GM18868 (cell line): ENCODE measurements at regions not wholly inside any gene's neighbourhood (a gene's known extent, or its start where the extent isn't known, plus 50 kb on each side); places are given as distances from the start of the nearest gene placed in this dataset.

Source experiments
- ATAC-seq: cut with Tn5 transposase; IDR thresholded peaks from one replicate; pipeline ENCODE4 v1.9.1; 2021; ENCODE audit warnings: mild to moderate bottlenecking, moderate library complexity; ENCODE audit not compliant: unreplicated experiment

DNA sequence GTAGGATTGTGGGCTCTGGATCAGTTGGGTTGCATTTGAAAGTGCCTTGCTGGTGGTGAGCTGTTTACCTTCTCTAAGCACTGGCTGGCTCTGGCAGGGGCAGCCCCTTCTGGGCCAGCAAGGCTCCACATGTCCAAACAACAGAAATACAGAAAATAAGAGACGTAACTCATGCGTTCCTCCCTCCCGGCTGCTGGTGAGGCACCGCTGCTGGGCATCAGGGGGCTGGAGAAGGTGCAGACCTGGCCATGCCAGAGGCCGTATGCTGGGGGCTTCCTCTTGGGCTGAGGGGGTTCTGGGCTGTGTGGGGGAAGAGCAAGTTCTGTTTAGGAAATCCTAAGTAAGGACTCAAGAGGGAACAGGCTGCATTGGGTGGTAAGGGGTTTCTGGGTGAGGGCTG, 140.6 kb downstream of the URI1 start:
- no peak for ATAC-seq

DNA sequence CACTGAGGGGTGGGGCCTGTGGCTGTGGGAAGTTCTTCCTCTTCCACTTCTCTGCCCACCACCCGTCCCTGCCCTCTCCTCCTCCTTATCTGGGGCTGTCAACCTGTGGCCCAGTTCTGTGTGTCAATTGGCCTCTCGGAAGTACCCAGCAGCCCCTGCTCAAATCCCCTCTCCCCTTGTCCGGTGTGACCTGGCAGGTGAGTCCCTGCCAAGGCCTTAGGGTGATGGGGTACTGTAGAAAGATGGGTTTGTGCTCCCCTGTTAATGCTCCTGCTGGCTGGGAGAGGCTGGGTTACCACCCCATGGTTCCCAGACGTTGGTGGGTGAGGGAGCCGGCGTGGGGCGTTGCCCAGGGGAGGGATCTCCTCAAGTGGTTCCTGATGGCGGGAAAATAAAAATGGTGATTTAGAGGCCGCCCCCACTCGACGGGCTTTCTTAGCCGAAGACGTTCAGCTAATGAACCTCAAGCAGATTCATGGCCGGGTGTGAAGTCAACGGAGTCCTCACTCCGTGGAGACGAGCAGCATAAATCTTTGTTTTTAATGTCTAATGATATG, 141.2 kb downstream of the URI1 start:
- no peak for ATAC-seq

DNA sequence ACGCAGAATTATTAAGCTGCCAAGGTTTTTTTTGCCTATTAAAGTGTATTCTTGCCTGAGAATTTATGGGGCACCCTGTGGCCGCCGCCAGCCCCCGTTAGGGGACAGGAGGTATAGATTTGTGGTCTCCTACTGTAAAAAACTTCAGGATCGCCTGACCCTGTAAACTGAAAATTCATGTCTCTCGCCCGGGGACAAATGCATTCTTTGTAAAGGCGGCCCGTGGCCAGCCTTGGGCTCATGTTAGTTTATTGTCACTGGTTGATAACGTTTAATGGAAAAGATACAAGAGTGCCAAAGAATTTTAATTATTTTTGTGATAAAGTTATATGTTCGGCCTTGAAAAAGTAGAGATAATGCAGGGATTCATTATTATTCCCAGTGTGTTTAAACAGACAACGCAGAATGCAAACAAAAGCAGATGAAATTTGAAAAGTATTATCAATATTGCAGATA, 141.7 kb downstream of the URI1 start:
- no peak for ATAC-seq

DNA sequence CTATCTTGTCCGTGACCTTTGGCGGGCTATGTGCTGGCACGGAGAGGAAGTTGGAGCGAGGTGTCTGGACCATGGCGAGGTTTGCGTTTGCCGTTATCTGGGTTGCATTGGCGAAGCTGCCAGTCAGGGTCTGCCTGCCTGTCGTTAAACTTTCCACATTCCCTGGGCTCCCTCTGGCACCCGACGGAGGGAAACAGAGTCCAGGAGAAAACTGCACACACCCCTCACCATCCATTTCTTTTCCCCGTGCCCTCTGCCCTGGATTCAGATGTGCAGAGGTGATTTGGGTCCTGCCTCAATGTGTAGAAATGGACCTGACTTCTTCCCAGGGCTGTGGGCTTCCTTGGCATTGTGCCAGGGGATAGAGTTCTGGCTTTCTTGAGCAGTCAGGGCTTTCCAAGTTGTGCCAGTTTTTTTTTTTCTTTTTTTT, 142.4 kb downstream of the URI1 start:
- no peak for ATAC-seq

DNA sequence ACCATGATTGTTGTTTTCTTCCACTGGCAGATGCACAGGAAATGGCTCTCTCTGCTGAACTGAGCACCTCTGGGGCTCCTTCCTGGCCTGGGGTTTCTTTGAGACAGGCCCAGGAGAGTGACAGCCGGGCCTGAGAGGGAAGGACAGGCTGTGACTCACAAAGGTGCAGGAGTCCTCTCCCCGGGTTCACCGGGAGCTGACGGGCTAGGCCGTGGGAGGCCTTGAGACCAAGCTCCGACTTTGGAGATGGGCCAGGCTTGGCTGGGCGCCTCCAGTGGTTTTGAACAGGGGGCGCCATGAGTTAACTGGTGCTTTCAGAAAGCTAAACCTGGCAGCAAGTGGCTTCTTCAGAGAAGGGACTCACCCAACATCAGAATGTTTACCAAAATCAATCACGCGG, 143.4 kb downstream of the URI1 start:
- ATAC-seq, result no peak

DNA sequence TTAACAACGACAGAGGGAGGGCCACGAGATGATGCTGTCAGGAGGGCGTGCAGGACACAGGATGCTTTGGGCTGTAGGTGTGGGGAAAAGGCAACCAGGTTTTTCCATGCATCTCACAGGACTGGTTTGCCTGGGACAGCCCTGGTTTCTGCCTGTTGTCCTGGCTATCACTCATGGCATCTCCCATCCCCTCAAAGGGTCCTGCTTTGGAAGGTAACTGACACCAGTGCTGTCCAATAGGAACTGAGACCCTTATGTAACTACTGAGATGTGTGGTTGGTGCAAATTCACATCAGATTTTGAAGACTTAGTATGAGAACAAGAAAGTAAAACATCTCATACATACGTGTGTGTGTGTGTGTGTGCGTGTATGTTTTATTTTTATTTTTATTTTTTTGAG, 144.2 kb downstream of the URI1 start:
- no peak for ATAC-seq

DNA sequence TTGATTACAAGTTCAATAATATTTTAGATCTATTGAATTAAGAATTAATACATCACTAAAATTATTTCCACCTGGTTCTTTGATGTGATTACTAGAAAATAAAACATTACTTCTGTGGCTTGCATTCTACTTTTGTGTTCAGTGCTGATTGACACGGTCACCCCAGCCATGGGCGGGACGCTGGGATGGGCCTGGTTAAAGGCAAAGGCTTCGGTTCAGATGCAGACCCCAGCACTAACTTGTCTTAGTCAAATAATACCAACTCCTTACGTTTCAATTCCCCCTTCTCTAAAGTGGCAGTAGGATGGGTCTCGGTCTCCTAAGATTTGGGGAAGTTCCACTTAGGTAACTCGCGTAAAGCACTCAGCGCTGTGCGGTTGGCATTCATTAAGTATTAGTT, 144.9 kb downstream of the URI1 start:
- no peak for ATAC-seq

DNA sequence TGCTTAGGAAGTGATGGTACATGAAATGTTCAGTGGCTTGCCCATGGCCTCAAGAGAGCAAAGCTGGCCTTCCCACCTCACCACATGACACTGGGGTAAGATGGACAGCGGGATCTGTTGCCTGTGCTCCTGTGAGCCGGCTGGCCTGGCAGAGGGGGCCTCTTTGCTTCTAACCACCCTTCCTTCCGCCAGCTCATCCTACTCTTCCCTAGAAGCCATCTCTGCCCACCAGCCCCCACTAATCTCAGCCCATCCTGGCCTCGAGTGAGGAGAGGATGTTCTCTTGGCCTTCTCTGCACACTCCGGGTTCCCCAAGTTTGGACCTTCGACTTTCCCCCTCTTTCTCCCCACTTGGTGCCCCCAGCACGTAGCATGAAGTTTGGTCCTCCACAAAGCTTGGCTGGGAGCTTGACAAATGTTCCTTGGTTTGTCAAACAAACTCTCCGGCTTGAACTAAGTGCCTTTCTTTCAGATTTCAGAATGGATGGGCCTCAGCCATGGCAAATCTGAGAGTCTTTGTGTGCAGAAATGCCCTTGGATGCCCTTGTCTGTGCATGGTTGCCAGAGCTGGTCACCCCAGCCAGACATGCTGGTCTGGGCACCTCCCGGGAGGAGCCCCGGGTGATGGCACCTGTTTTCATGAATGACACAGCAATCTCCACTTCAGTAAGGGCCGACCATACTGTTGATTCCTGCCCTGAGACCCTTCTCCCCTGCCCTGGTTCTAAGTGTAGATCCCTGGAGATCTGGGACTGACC, 145.5 kb downstream of the URI1 start:
- no peak for ATAC-seq

DNA sequence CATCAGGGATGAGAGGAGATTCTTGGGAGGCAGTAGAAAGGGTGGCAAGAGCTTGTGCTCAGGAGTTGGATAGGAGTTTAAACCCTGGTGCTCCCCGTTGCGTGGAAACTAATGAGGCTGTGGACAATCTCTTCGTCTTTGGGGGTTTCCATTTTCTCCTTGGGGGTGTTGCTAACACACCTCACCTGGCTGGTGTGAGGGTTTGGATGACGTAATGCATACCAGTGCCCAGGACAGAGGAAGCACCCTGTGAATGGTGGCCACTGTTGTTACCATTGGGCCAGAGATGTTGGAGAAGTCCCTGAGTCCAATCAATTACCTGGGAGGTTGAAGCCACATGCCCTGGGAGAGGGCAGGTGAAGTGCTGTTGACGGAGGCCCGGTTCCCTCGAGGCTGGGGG, 146.5 kb downstream of the URI1 start:
- no peak for ATAC-seq

DNA sequence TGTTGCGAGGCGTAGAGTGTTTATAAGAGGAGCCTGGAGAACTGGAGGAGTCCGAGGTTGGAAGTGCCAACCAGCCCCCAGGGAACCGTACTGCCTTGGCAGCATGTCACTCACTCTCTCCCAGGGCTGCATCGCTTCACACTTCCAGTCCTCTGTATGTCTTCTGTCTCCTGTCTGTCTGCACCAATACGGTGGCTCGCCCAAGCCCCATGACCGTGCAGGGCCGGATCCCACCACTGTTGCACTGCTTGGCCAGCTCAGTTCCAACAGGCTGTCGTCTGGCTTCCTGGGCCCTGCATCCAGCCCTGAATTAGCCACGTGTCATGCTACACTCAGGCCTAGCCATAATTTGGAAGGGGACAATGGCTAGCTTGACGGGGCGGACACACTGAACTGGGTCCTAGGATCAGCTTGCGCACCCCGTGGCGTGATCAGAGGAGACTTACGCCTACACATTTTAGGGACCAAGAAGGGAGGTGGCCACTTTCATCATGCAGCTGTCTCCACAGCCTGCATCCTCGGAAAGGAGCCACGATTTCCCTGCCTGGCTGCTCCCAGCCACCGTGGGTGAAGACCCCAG, 147.1 kb downstream of the URI1 start:
- no peak for ATAC-seq

DNA sequence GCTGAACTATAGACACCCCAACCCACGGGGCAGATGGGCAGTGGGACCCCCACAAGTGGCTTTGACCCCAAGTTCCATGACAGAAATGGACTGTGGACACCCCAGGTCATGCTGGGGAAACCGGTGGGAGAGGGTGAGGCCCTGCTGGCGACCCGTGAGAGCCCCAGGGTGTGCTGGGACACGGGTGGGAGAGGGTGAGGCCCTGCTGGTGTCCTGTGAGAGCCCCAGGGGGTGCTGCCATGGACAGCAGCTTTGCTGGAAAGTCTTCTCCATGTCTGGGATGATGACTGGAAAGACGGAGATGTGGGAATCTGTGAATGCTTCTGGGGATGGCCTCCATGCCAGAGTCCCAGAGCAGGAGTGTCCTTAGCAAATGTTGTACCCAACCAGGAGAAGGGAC, 148.4 kb downstream of the URI1 start:
- ATAC-seq, result no peak

DNA sequence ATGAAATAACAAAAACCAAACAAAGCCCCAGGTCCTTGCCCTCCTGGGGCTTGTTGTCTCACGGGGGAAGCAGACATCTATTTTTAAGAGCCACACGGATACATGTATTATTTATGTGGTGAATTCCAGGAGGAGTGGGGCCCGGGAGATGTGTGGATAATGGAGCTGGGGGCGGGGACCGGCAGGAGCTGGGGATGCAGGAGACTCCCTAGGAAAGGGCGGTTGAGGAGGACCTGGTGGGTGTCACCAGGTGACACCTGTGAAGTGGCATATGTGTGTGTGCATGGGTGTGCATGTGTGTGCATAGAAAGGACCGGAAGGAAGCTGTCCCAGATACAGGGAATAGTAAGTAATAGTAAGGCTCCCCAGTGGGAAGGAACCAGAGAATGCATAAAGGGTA, 148.9 kb downstream of the URI1 start:
- no peak for ATAC-seq

DNA sequence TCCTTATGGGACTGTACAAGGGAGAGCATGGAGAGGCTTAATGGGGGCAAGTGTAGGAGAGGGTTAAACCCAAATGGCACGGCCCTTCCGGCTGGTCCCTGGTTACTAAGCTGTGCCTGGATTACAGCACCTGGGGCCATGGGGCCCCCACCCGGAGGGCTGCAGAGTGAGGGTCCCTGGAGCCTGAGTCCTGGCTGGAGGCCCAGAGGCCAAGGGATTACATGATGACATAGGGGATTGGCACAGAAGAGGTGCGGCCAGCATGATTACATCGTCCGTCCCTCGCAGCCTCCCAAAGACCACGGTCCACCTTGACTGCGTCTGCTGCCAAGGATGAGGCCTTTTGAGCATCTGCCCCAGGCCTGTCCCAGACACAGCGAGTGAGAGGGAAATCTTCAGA, 149.4 kb downstream of the URI1 start:
- ATAC-seq, result no peak

DNA sequence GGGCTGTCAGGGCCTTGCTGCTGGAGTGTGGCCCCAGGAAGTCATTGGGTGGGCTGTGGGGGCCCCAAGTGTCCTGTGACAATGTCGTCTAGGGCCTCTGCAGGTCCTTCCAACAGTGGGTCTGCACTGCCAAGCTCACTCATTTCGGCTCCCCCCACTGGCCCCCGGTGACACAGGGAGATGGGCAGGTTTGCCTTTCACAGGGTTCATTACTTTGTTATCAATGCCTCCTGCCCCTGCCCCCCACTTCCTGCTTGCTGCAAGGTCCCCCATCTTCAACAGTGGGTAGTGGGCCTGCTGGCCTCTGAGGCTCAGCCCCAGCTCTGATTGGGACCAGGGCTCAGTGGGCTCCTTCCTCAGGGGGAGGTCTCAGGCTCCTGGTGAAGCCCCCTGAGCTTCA, 149.8 kb downstream of the URI1 start:
- no peak for ATAC-seq

DNA sequence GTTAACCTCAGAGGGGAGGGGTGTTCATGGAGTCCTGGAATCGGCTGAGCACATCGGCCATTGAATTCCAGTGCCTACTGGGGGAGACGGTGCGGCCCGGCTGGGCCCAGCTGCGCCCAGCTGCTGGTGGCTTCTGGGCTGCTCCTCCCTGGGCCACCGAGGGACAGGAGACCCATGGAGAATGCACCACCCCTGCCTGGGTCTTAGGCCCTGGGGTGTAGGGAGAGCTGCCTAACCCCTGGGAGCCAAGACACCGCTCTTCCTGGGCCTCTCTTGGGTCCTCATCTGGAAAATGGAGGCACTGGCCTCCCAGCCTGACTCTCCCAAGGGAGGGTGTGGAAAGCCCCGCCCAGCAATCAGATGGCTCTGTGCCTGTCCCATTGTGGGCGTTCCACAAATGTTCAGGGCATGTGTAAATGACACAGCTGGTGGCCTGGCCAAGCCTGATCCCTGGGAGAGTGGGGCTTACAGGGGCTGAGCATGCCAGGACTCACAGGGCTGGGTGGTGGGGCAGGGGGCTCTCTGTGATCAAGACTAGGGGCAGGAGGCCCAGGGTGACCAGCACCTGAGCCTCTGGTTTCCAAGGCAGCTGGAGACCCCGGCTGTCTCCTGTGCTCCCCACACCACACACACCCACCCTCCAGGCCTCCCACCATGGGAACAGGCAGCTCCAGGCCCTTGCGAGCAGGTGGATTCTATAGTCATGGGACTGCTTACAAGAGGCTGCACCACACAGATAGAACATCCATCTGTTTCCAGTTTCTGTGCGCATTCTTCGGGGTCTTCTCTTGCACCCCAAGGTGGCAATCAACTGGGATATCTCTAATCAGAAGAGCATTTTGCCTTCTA, 150.9 kb downstream of the URI1 start:
- ATAC-seq, result no peak

DNA sequence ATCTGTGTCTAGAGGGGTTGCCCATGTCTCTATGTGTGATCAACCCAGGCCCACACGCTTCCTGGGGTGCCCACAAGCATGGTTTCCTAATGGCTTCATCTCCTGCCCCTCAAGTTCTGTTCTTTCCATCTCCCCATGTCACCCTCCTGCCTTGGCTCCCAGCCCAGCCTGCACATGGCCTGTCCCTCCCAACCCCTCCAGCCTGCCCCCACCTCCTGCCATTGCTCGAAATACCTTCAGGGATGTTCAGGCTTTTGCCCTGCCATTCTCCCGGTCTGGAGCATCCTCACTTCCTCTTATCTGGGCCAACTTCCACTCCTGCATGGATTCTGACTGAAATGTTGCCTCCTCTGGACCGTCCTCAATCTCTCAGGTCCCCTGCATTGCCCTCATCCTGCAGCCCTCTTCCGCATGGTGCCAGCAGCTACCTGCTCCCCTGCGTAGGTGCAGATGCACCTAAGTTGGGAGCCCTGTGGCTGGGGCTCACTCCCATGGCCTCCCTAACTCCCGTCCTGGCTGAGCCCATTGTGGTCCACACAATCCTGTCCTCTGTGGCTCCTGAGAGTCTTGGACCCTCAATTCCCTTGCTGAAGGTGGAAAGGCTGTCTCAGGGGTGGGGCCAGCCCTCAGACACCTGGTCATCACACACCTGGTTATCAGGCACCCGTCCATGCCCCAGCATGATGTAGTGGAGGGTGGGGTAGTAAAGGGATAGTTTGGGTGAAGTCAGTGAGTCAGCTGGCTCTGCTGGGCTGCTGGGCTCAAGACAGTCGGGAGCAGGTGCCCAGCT, 152.1 kb downstream of the URI1 start:
- ATAC-seq, result no peak

DNA sequence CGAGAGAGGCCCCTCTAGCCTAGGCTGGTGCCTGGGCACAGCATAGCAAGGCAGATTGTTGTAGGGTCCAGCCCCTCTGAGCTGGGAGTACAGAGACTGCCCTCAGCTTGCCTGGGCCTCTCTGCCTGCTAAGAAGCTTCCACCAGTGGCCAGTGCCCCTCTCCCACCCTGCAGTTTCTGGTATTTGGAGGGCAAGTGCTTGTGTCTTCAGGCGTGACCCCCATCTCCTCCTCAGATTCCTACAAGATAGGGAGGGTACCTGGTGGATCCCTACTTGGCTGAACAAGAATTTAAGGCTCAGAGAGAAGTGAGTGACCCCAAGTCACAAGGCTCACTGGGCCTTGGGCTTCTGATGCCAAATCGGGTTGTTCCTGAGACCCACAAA, 152.7 kb downstream of the URI1 start:
- no peak for ATAC-seq

DNA sequence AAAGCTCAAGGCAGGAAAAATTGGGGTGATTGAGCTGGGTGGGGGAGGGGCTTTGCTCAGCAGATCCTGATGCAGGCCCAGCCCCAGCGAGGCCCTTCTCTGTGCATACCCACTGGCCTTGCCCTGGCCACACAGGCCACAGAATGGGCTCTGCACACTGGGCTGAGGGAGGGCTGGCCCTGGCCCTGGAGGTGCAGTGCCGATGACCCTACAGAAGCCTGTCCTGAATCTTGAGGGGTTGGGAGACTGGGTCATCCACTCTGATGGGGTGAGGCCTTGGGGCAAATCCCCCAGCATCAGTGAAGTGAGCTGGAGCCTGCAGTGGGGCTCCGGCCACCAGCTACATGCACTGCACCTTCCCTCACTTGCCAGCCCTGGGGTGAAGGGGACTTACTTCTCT, 153.1 kb downstream of the URI1 start:
- ATAC-seq, result no peak

DNA sequence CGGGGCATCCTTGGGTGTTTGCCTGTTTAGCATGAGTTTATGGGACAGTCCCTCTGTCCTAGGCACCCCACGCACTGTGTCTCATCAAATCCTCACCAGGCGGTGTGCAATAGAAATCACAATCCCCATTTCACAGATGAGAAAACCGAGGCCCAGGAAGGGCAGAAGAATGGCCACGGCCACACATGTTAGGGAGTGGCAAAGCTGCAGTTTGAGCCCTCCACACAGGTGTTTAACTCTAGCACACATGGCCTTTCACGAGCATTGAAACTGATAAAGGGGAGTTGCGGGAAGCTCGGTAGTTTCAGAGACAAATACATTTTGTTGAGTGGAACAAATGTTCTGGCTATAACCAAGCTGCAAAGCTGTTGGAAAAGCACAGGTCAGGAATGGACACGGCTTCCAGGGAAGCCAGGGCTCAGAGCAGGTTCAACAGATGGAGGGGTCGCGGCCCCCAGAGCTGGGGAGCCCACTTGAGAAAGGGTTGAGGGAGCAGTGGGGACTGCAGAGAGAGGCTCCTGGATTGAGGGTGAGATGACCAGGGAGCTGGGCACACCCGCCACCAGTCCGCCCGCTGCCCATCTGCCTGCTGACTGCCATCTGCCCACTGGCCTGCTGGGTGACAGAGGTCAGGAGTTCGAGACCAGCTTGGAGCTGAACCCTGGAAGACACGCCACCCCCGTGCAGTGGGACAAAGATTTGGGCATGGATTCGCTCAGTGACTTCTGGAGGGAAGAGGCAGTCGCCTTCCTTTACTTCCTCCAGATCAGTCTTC, 154.7 kb downstream of the URI1 start:
- no peak for ATAC-seq

DNA sequence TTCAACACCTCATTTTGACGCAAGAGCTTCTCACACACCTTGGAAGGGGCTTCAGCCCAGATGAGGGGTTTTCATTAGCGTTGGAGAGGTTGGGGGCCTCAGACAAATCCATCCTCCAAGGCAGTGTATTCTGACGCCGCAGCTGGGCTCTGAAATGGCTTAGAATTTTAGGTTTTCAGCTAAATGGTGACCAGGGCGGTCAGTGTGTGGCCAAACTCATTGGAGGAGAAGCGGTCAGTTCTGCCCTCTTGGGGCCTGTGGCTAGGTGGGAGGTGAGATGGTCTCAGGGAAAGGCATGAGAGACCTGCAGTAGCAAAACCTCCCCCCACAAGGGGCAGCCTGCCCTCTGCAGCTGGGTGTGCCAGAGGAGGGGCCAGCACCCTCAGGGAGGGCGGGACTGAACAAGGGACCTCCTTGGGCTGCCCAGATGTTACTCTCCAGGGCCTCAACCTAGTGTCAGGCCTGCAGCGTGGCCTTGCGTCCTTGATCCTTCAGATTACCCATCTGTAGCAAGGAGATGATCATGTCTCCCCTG, 155.8 kb downstream of the URI1 start:
- ATAC-seq, result no peak
